SK-N-SH (cell line): ENCODE measurements at regions not wholly inside any gene's neighbourhood (a gene's known extent, or its start where the extent isn't known, plus 50 kb on each side); places are given as distances from the start of the nearest gene placed in this dataset.

Experiments used
- GABPA ChIP-seq: IDR thresholded peaks from 2 replicates; pipeline ENCODE4 v1.4.0; 2012; ENCODE audit warnings: low read depth, mild to moderate bottlenecking
- POLR2AphosphoS5 ChIP-seq: IDR thresholded peaks from 2 replicates; pipeline ENCODE4 v1.6.1; 2012; ENCODE audit warnings: low read depth, low read length
- YY1 ChIP-seq: IDR thresholded peaks from 2 replicates; pipeline ENCODE4 v1.4.0; 2012; ENCODE audit warnings: low read depth, mild to moderate bottlenecking
- TF ChIP-seq, protein P1 (sequence below): IDR thresholded peaks from 2 replicates; pipeline ENCODE4 v1.6.1; 2012; ENCODE audit warnings: mild to moderate bottlenecking, low read depth, low read length, moderate library complexity
- TF ChIP-seq, protein P2 (sequence below): fragments of 200-600 bp; sonication (generic); IDR thresholded peaks from 2 replicates; pipeline ENCODE4 v1.6.1; 2017; ENCODE audit warnings: antibody characterized with exemption, mild to moderate bottlenecking, moderate library complexity

DNA sequence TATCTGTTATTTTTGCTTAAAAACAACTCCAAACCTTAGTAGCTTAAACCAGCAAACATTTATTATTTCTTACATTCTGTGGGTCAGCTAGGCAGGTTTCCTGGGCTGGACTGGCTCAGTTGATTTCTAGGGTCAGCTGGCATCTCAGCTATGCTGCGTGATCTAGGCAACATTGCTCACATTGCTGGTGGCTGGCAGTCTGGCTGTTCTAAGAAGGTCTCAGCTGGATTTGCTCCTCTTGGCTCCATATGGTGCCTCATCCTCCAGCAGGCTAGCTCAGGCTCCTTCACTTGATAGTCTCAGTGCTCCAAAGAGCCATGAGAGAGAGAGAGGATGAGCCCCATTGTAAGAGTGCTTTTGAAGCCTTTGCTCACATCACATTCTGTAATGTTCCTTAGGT, 470.6 kb upstream of the CDH5 start:
- TF ChIP-seq GABPA (no peak), YY1 (no peak), POLR2AphosphoS5 (no peak)
- TF ChIP-seq, protein P1, sequence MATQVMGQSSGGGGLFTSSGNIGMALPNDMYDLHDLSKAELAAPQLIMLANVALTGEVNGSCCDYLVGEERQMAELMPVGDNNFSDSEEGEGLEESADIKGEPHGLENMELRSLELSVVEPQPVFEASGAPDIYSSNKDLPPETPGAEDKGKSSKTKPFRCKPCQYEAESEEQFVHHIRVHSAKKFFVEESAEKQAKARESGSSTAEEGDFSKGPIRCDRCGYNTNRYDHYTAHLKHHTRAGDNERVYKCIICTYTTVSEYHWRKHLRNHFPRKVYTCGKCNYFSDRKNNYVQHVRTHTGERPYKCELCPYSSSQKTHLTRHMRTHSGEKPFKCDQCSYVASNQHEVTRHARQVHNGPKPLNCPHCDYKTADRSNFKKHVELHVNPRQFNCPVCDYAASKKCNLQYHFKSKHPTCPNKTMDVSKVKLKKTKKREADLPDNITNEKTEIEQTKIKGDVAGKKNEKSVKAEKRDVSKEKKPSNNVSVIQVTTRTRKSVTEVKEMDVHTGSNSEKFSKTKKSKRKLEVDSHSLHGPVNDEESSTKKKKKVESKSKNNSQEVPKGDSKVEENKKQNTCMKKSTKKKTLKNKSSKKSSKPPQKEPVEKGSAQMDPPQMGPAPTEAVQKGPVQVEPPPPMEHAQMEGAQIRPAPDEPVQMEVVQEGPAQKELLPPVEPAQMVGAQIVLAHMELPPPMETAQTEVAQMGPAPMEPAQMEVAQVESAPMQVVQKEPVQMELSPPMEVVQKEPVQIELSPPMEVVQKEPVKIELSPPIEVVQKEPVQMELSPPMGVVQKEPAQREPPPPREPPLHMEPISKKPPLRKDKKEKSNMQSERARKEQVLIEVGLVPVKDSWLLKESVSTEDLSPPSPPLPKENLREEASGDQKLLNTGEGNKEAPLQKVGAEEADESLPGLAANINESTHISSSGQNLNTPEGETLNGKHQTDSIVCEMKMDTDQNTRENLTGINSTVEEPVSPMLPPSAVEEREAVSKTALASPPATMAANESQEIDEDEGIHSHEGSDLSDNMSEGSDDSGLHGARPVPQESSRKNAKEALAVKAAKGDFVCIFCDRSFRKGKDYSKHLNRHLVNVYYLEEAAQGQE, result no peak
- TF ChIP-seq, protein P2, sequence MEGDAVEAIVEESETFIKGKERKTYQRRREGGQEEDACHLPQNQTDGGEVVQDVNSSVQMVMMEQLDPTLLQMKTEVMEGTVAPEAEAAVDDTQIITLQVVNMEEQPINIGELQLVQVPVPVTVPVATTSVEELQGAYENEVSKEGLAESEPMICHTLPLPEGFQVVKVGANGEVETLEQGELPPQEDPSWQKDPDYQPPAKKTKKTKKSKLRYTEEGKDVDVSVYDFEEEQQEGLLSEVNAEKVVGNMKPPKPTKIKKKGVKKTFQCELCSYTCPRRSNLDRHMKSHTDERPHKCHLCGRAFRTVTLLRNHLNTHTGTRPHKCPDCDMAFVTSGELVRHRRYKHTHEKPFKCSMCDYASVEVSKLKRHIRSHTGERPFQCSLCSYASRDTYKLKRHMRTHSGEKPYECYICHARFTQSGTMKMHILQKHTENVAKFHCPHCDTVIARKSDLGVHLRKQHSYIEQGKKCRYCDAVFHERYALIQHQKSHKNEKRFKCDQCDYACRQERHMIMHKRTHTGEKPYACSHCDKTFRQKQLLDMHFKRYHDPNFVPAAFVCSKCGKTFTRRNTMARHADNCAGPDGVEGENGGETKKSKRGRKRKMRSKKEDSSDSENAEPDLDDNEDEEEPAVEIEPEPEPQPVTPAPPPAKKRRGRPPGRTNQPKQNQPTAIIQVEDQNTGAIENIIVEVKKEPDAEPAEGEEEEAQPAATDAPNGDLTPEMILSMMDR, result no peak
